ENCODE measurements at regions not wholly inside any gene's neighbourhood (a gene's known extent, or its start where the extent isn't known, plus 50 kb on each side); places are given as distances from the start of the nearest gene placed in this dataset.

DNA sequence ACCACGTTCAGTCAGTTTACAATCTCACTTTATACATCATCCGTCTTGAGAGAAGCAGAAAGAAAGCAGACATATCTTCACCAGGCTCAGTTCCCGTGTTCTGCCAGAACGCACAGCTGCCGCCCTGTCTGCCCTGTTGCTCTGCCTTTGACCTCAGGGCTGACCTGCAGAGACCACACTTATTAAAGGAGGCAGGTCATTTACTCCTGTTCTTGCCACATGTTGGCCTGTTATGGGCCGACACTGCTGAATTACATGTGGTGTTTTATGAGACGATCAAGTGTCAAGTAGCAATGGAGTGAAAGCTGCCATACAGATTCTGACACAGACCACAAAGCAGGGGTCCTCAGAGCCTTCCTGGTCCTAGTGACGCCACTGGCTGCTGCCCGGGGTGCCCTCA, 232.2 kb downstream of the TTC32 start:
- intact Hi-C loops (cut with DNase I): loop anchor here (5.0 kb wide), 1 partner anchor 307 kb away; no protein-coding TSS in a partner anchor
- TF ChIP-seq, protein P1, sequence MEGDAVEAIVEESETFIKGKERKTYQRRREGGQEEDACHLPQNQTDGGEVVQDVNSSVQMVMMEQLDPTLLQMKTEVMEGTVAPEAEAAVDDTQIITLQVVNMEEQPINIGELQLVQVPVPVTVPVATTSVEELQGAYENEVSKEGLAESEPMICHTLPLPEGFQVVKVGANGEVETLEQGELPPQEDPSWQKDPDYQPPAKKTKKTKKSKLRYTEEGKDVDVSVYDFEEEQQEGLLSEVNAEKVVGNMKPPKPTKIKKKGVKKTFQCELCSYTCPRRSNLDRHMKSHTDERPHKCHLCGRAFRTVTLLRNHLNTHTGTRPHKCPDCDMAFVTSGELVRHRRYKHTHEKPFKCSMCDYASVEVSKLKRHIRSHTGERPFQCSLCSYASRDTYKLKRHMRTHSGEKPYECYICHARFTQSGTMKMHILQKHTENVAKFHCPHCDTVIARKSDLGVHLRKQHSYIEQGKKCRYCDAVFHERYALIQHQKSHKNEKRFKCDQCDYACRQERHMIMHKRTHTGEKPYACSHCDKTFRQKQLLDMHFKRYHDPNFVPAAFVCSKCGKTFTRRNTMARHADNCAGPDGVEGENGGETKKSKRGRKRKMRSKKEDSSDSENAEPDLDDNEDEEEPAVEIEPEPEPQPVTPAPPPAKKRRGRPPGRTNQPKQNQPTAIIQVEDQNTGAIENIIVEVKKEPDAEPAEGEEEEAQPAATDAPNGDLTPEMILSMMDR (IDR thresholded peaks at IDR 0.05): no peak

DNA sequence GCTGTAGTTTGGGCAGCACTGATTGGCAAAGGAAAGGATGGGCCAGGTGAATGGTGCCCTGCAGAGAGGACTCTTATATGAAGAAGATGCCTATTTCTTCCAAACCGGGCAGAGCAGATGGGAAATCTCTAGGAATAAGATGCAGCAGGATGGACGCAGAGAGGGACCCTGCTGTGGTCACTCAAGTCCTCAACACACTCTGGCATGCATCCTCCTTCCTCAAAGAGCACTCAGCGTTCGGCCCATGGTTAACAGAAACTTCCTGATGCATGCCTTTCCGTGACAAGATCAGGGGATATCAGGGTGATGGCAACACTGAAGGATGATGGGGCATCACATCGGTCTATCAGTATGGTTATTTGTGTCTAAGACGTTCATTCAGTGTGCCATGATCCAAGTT, 232.7 kb downstream of the TTC32 start:
- intact Hi-C loops (cut with DNase I): loop anchor here (5.0 kb wide), 1 partner anchor 307 kb away; no protein-coding TSS in a partner anchor
- Histone ChIP-seq H3K4me3 (no peak overlapping the region), H3K27ac (peak overlapping the region in 1 of 2 donors; percentile 32), H3K36me3 (no peaks in the 10 kb centered on the region), H3K4me1 (peaks cover 4 to 14% of the 10 kb centered on the region in 2 donors), H3K27me3 (no peaks in the 10 kb centered on the region), H3K9me3 (no peaks in the 10 kb centered on the region)
- TF ChIP-seq, protein P1 (IDR thresholded peaks at IDR 0.05): no peak
- no peak for DNase-seq (ENCODE audit: low spot score in 2 of 2)

More for the DNA sequence above, 232.2 kb downstream of the TTC32 start:
- peak overlapping the region in 1 of 2 donors; percentile 32 for H3K27ac ChIP-seq
- H3K4me3 ChIP-seq: no peak overlapping the region
- H3K9me3 ChIP-seq: no peaks in the 10 kb centered on the region
- no peak for DNase-seq (ENCODE audit: low spot score in 2 of 2)
- H3K36me3 ChIP-seq: no peaks in the 10 kb centered on the region
- H3K4me1 ChIP-seq: peaks cover 4 to 10% of the 10 kb centered on the region in 2 donors
- no peaks in the 10 kb centered on the region for H3K27me3 ChIP-seq

DNA sequence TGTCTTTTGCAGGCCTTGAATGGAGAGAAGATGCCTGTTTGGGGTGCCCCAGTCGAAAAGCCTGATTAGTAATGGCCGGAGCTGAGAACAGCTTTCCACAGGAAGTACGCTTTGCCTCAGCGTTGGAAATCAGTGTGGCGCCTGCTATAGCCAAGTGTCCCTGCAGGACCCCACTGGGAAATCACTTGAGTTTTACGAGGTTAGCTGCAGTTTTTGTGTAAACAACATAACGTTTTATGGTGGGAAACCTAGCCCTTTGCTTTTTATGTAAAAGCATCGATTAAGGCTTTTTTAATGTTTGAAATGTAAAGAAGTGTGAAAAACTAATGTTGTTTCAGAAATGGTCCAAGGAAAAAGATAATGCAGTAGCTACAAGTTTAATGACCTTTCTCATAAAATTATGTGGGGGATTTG, 234.2 kb downstream of the TTC32 start:
- Histone ChIP-seq H3K27me3 (no peaks in the 10 kb centered on the region), H3K4me1 (peaks cover 4 to 11% of the 10 kb centered on the region in 2 donors), H3K36me3 (no peaks in the 10 kb centered on the region), H3K9me3 (no peaks in the 10 kb centered on the region), H3K27ac (peak overlapping the region; percentile 17 to 31), H3K4me3 (no peak overlapping the region)
- TF ChIP-seq, protein P1 (IDR thresholded peaks at IDR 0.05): no peak
- intact Hi-C loops (cut with DNase I): loop anchor here (5.0 kb wide), 1 partner anchor 305 kb away; no protein-coding TSS in a partner anchor
- no peak for DNase-seq (ENCODE audit: low spot score in 2 of 2)

DNA sequence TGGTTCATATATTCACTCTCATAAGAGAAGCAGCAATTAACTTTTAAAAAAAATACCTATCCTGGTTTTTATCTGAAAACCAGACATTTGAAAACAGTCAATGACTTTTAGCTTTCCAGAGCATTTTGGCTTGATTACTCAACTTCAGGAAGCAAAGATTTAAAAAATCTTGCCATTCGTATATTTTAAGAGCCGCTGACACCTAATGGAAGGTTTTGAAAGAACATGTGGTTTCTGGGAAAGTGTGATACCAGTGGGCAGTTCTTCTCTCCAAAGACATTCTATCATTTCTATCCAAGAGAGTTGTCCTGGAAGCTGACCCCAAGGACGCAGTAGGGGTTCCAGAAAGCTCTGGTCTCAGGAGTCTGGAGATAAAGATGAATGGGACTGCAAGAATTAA, 234.7 kb downstream of the TTC32 start:
- H3K27ac ChIP-seq: peak overlapping the region; percentile 17 to 31
- no peak for DNase-seq (ENCODE audit: low spot score in 2 of 2)
- H3K4me3 ChIP-seq: no peak overlapping the region
- no peaks in the 10 kb centered on the region for H3K36me3 ChIP-seq
- intact Hi-C loops (cut with DNase I): loop anchor here (5.0 kb wide), 1 partner anchor 305 kb away; no protein-coding TSS in a partner anchor
- peaks cover 4 to 11% of the 10 kb centered on the region in 2 donors for H3K4me1 ChIP-seq
- no peaks in the 10 kb centered on the region for H3K9me3 ChIP-seq
- H3K27me3 ChIP-seq: no peaks in the 10 kb centered on the region
- TF ChIP-seq, protein P1 (IDR thresholded peaks at IDR 0.05): peak in 2 of 3 experiments; percentile 20 to 24

DNA sequence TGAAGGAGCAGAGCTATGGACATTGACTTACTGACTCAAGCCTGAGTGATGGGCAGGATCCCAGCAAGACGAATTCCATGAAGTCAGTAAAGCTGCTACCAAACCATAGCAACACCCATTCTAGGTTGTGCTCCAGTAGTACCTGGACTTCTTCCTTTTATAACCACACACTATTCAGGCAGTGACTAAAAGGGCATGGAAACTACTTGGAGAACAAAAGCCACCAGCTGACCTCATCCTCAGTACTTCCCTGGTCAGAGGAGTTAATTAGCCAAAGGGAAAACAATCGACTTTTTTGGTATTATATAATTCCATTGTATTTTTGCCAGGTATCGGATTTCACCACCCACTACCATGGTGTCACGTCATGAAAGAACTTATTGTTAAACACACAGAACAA, 237.1 kb downstream of the TTC32 start:
- Histone ChIP-seq H3K4me3 (no peak overlapping the region), H3K9me3 (no peaks in the 10 kb centered on the region), H3K36me3 (no peaks in the 10 kb centered on the region), H3K27me3 (no peaks in the 10 kb centered on the region), H3K27ac (peak overlapping the region in 1 of 2 donors; percentile 30), H3K4me1 (peaks cover 4 to 11% of the 10 kb centered on the region in 2 donors)
- intact Hi-C loops (cut with DNase I): loop anchor here (5.0 kb wide), 1 partner anchor 302 kb away; no protein-coding TSS in a partner anchor
- TF ChIP-seq, protein P1 (IDR thresholded peaks at IDR 0.05): no peak
- no peak for DNase-seq (ENCODE audit: low spot score in 2 of 2)

All from ascending aorta (tissue), 2 donors.